ENCODE measurements at regions not wholly inside any gene's neighbourhood (a gene's known extent, or its start where the extent isn't known, plus 50 kb on each side); places are given as distances from the start of the nearest gene placed in this dataset.

- H3K27ac ChIP-seq: no peak overlapping the region
- H3K4me1 ChIP-seq: no peaks in the 10 kb centered on the region
- intact Hi-C loops (cut with DNase I; ENCODE audit: low total_unique reads): no loop called here
- H3K27me3 ChIP-seq: no peaks in the 10 kb centered on the region
- TF ChIP-seq, protein P1, sequence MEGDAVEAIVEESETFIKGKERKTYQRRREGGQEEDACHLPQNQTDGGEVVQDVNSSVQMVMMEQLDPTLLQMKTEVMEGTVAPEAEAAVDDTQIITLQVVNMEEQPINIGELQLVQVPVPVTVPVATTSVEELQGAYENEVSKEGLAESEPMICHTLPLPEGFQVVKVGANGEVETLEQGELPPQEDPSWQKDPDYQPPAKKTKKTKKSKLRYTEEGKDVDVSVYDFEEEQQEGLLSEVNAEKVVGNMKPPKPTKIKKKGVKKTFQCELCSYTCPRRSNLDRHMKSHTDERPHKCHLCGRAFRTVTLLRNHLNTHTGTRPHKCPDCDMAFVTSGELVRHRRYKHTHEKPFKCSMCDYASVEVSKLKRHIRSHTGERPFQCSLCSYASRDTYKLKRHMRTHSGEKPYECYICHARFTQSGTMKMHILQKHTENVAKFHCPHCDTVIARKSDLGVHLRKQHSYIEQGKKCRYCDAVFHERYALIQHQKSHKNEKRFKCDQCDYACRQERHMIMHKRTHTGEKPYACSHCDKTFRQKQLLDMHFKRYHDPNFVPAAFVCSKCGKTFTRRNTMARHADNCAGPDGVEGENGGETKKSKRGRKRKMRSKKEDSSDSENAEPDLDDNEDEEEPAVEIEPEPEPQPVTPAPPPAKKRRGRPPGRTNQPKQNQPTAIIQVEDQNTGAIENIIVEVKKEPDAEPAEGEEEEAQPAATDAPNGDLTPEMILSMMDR (IDR thresholded peaks at IDR 0.05): no peak
- no peak for TF ChIP-seq POLR2A (IDR thresholded peaks at IDR 0.05)
- H3K4me3 ChIP-seq: no peak overlapping the region
- H3K9me3 ChIP-seq: no peaks in the 10 kb centered on the region
- no peak for DNase-seq
- H3K36me3 ChIP-seq: no peaks in the 10 kb centered on the region
These were observed 281.1 kb downstream of the SLC7A11 start for GRCh38 chr4:137961051-137961438.

- Histone ChIP-seq H3K27me3 (no peaks in the 10 kb centered on the region), H3K4me3 (no peak overlapping the region), H3K9me3 (no peaks in the 10 kb centered on the region), H3K36me3 (no peaks in the 10 kb centered on the region), H3K4me1 (no peaks in the 10 kb centered on the region), H3K27ac (no peak overlapping the region)
- DNase-seq: no peak
- intact Hi-C loops (cut with DNase I; ENCODE audit: low total_unique reads): no loop called here
- TF ChIP-seq POLR2A (IDR thresholded peaks at IDR 0.05): no peak
- TF ChIP-seq, protein P1 (IDR thresholded peaks at IDR 0.05): no peak
These were observed 281.6 kb downstream of the SLC7A11 start for GRCh38 chr4:137960371-137961050.

- TF ChIP-seq, protein P1 (IDR thresholded peaks at IDR 0.05): no peak
- no peak for TF ChIP-seq POLR2A (IDR thresholded peaks at IDR 0.05)
- DNase-seq: no peak
- no peaks in the 10 kb centered on the region for H3K4me1 ChIP-seq
These were observed 284.3 kb downstream of the SLC7A11 start for GRCh38 chr4:137957806-137958205.

DNA sequence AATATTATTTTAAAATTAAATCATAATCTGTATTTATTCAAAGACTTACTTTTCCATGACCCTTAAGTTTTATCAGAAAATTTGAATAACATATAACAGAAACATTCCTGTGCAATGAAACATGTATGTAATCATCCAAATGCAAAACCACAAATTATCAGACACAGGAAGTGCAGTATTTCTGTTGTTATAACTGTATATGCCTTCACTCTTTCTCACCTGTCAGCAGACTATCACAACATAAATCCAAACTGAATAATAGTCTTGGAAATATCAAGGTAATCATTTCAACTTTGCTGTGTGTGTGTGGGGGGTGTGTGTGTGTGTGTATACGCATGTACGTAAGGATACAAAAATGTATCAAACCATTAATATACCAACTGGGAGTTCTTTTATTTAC is 285.9 kb downstream of the SLC7A11 start:
- no peaks in the 10 kb centered on the region for H3K27me3 ChIP-seq
- no peak for DNase-seq
- intact Hi-C loops (cut with DNase I; ENCODE audit: low total_unique reads): no loop called here
- no peaks in the 10 kb centered on the region for H3K9me3 ChIP-seq
- no peak overlapping the region for H3K4me3 ChIP-seq
- H3K4me1 ChIP-seq: no peaks in the 10 kb centered on the region
- no peak overlapping the region for H3K27ac ChIP-seq
- H3K36me3 ChIP-seq: no peaks in the 10 kb centered on the region
- TF ChIP-seq POLR2A (IDR thresholded peaks at IDR 0.05): no peak
- TF ChIP-seq, protein P1 (IDR thresholded peaks at IDR 0.05): no peak

More at GRCh38 chr4:137957806-137958205, 284.3 kb downstream of the SLC7A11 start:
- H3K9me3 ChIP-seq: no peaks in the 10 kb centered on the region
- intact Hi-C loops (cut with DNase I; ENCODE audit: low total_unique reads): no loop called here
- no peaks in the 10 kb centered on the region for H3K36me3 ChIP-seq
- no peaks in the 10 kb centered on the region for H3K27me3 ChIP-seq
- no peak overlapping the region for H3K4me3 ChIP-seq
- no peak overlapping the region for H3K27ac ChIP-seq

DNA sequence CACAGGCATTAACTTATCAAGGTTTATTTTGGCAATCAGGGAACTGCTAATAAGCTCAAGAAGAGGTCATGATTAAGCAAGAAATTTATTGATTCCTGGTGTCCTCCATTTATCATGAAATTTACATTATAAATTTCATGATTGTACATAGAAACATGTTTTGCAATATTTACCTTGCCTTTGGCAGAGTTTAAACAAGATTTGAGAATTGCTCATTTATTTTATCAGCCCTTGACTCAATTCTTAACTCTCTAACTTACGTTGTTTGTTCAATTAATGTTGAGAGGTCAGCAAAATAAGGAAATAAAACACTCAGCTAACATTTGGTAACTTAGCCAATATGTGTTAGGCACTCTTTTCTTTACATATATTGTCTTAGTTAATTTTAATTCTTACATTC is 286.6 kb downstream of the SLC7A11 start:
- Histone ChIP-seq H3K36me3 (no peaks in the 10 kb centered on the region), H3K27me3 (no peaks in the 10 kb centered on the region), H3K4me3 (no peak overlapping the region), H3K4me1 (no peaks in the 10 kb centered on the region), H3K27ac (no peak overlapping the region), H3K9me3 (no peaks in the 10 kb centered on the region)
- intact Hi-C loops (cut with DNase I; ENCODE audit: low total_unique reads): no loop called here
- TF ChIP-seq, protein P1 (IDR thresholded peaks at IDR 0.05): no peak
- no peak for TF ChIP-seq POLR2A (IDR thresholded peaks at IDR 0.05)
- no peak for DNase-seq
